GM12874 (cell line): ENCODE measurements at regions not wholly inside any gene's neighbourhood (a gene's known extent, or its start where the extent isn't known, plus 50 kb on each side); places are given as distances from the start of the nearest gene placed in this dataset.

Source experiments
- CTCF ChIP-seq: IDR thresholded peaks from 2 replicates; pipeline ENCODE4 v1.5.1; 2011; ENCODE audit warnings: low read depth, mild to moderate bottlenecking, control low read depth, low read length, moderate library complexity; ENCODE audit not compliant: insufficient read depth

GRCh38 chr1:148374101-148374500, 109.0 kb downstream of the PPIAL4G start:
- no peak for TF ChIP-seq CTCF

GRCh38 chr1:148373192-148373925, 109.7 kb downstream of the PPIAL4G start:
- TF ChIP-seq CTCF, result no peak

- no peak for TF ChIP-seq CTCF
These were observed 110.4 kb downstream of the PPIAL4G start for GRCh38 chr1:148372731-148373130.

- peak; percentile 62 for TF ChIP-seq CTCF
These were observed 111.5 kb downstream of the PPIAL4G start for GRCh38 chr1:148371551-148371994.

- no peak for TF ChIP-seq CTCF
These were observed 115.5 kb downstream of the PPIAL4G start for GRCh38 chr1:148367596-148367995.

- no peak for TF ChIP-seq CTCF
These were observed 119.7 kb downstream of the PPIAL4G start for GRCh38 chr1:148363439-148363810.

- no peak for TF ChIP-seq CTCF
These were observed 120.3 kb downstream of the PPIAL4G start for GRCh38 chr1:148362626-148363438.
